Type B pancreatic cell (in vitro differentiated cells): ENCODE measurements at regions not wholly inside any gene's neighbourhood (a gene's known extent, or its start where the extent isn't known, plus 50 kb on each side); places are given as distances from the start of the nearest gene placed in this dataset.

Experiments used
- DNase-seq: peaks from one replicate; pipeline ENCODE4 v3.0.0; 2021; ENCODE audit warnings: mixed read lengths; ENCODE audit not compliant: unreplicated experiment; ENCODE audit errors: extremely low spot score
- H3K27ac Mint-ChIP-seq: 2 replicates; pipeline ENCODE4 v1.8.0; 2021; ENCODE audit warnings: mild to moderate bottlenecking, mixed read lengths
- H3K27me3 Mint-ChIP-seq: 2 replicates; pipeline ENCODE4 v1.8.0; 2021; ENCODE audit warnings: mixed read lengths
- H3K36me3 Mint-ChIP-seq: 2 replicates; pipeline ENCODE4 v1.8.0; 2021; ENCODE audit warnings: mixed read lengths
- H3K4me1 Mint-ChIP-seq: one replicate; pipeline ENCODE4 v1.8.0; 2021; ENCODE audit warnings: mixed read lengths; ENCODE audit not compliant: unreplicated experiment
- H3K4me3 Mint-ChIP-seq: 2 replicates; pipeline ENCODE4 v1.8.0; 2021; ENCODE audit warnings: mild to moderate bottlenecking, mixed read lengths
- H3K9me3 Mint-ChIP-seq: 2 replicates; pipeline ENCODE4 v1.8.0; 2021; ENCODE audit warnings: mixed read lengths
- TF ChIP-seq, protein P1 (sequence below): fragments of 200-600 bp; sonication (generic); conservative IDR thresholded peaks from 2 replicates; pipeline ENCODE4 v1.5.0; 2021; ENCODE audit warnings: antibody characterized with exemption, mild to moderate bottlenecking

DNA sequence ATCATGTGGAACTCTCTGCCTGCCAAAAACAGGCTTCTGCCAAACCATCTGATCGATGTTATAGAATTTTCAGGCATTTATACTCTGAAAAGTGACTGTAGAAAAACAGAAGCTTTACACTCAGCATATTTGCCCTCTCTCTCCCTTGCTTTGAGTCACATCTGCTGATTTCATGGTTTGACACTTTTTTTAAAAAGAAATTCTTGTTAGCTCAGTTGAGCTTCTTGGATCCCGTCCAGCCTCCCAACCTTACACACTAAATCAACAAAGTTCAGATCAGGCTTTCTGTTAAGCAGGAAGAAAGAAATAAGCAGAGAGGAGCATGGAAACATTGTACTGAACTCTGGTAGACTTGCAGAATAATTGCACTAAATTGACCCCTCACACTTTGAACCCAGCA, 193.6 kb upstream of the SEL1L start:
- H3K27ac Mint-ChIP-seq: no peak overlapping the region
- H3K9me3 Mint-ChIP-seq: no peaks in the 10 kb centered on the region
- peaks cover 19% of the 10 kb centered on the region for H3K4me1 Mint-ChIP-seq
- no peak for DNase-seq
- no peaks in the 10 kb centered on the region for H3K36me3 Mint-ChIP-seq
- TF ChIP-seq, protein P1, sequence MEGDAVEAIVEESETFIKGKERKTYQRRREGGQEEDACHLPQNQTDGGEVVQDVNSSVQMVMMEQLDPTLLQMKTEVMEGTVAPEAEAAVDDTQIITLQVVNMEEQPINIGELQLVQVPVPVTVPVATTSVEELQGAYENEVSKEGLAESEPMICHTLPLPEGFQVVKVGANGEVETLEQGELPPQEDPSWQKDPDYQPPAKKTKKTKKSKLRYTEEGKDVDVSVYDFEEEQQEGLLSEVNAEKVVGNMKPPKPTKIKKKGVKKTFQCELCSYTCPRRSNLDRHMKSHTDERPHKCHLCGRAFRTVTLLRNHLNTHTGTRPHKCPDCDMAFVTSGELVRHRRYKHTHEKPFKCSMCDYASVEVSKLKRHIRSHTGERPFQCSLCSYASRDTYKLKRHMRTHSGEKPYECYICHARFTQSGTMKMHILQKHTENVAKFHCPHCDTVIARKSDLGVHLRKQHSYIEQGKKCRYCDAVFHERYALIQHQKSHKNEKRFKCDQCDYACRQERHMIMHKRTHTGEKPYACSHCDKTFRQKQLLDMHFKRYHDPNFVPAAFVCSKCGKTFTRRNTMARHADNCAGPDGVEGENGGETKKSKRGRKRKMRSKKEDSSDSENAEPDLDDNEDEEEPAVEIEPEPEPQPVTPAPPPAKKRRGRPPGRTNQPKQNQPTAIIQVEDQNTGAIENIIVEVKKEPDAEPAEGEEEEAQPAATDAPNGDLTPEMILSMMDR: no peak
- H3K27me3 Mint-ChIP-seq: peaks cover 2% of the 10 kb centered on the region
- H3K4me3 Mint-ChIP-seq: no peak overlapping the region

GRCh38 chr14:81728447-81728846, 194.8 kb upstream of the SEL1L start:
- Mint-ChIP-seq H3K36me3 (no peaks in the 10 kb centered on the region), H3K9me3 (no peaks in the 10 kb centered on the region), H3K4me1 (peaks cover 19% of the 10 kb centered on the region), H3K27me3 (peaks cover 3% of the 10 kb centered on the region), H3K27ac (no peak overlapping the region), H3K4me3 (no peak overlapping the region)
- TF ChIP-seq, protein P1: no peak
- no peak for DNase-seq

- H3K4me3 Mint-ChIP-seq: no peak overlapping the region
- no peaks in the 10 kb centered on the region for H3K9me3 Mint-ChIP-seq
- peaks cover 3% of the 10 kb centered on the region for H3K27me3 Mint-ChIP-seq
- H3K4me1 Mint-ChIP-seq: peaks cover 19% of the 10 kb centered on the region
- no peak overlapping the region for H3K27ac Mint-ChIP-seq
- TF ChIP-seq, protein P1: no peak
- H3K36me3 Mint-ChIP-seq: no peaks in the 10 kb centered on the region
- DNase-seq: no peak
Measured at GRCh38 chr14:81729622-81730021, 196.0 kb upstream of the SEL1L start.

DNA sequence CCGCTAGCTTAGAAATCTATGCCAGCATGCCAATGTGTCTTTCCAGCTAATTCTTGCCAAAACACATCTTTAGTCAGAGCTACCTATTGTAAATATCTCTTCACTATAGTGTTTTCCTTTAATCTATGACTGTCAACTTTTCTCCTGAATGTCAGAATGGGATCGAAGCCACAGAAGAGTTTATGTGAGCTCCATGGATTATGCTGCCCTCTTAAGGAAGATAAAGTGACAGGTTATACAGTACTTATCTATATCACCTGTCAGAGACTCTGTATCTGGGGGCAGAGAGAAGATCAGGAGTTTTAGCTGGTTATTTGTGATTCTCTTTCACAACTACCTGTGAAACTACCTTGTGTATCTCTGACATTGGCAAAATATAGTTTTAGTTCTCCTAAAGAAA, 204.3 kb upstream of the SEL1L start:
- H3K36me3 Mint-ChIP-seq: no peaks in the 10 kb centered on the region
- no peak overlapping the region for H3K4me3 Mint-ChIP-seq
- no peaks in the 10 kb centered on the region for H3K9me3 Mint-ChIP-seq
- TF ChIP-seq, protein P1: no peak
- no peak for DNase-seq
- H3K27me3 Mint-ChIP-seq: no peaks in the 10 kb centered on the region
- no peaks in the 10 kb centered on the region for H3K4me1 Mint-ChIP-seq
- no peak overlapping the region for H3K27ac Mint-ChIP-seq

DNA sequence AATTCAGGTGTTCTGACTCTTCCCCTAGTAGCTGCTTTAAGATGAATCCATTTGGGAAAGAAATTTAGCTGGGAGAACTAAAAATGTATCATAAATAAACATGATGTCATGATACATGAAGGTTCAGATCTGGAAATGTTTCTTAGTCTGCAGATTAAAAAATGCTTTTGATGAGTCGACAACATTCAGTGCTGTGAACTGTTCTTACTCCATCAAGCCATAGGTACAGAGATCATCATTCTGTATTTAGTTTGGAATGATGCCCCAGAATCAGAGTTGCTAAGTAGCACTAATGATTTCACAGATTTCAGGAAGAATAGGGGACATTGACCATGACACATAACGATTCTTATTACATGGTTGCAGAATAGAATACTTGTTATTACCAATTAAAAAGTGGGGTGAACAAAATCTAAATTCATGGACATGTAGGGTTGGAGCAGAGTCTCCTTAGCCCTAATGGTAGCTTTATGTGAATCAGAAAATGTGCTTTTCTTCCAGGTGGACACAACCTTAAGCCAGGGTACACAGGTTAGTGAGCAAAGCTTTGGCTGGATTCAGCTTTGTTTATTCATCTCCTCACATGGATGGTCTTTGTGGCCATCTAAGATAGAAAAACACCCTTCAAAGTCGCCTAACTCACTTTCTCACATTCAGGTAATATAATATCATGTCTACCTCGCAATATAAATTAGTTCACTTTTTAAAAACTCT, 205.4 kb upstream of the SEL1L start:
- Mint-ChIP-seq H3K36me3 (no peaks in the 10 kb centered on the region), H3K9me3 (no peaks in the 10 kb centered on the region), H3K27me3 (no peaks in the 10 kb centered on the region), H3K27ac (no peak overlapping the region), H3K4me3 (no peak overlapping the region), H3K4me1 (no peaks in the 10 kb centered on the region)
- TF ChIP-seq, protein P1: no peak
- DNase-seq: no peak
